ENCODE measurements at regions not wholly inside any gene's neighbourhood (a gene's known extent, or its start where the extent isn't known, plus 50 kb on each side); places are given as distances from the start of the nearest gene placed in this dataset.

DNA sequence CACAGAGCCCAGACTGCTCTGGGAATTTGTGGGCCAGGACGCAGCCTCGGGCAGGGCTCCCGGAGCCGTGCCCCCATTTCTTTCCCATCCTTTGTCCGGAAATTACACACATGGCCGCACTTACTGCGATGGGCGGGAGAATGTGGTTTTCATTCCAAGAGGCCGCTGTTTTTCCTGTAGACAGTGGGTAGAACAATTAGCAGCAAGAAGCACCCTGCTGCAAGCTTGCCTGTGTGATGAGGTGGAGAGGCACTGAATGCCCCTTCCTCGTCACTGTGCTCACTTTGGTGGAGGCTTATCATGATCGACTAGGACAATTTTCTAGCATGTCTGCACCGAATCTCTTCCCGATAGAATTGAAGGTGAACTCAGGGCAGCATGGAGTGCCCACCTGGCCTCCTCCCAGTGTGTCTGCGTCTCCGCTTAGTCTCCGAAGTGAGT lies 102.8 kb downstream of the DACT2 start:
- H3K27me3 Mint-ChIP-seq (ENCODE audit: insufficient read depth, unreplicated experiment) = no peaks in the 10 kb centered on the region
- Histone ChIP-seq H3K9me3 (no peaks in the 10 kb centered on the region), H3K4me1 (no peaks in the 10 kb centered on the region), H3K4me3 (ENCODE audit: low read depth, low read length) (no peak overlapping the region), H3K27me3 (replicated peaks; ENCODE audit: control insufficient read depth, insufficient read depth, low read length) (no peaks in the 10 kb centered on the region; the same call in 1 of the 2 replicates), H3K36me3 (ENCODE audit: control insufficient read depth, insufficient read depth, low read length) (no peaks in the 10 kb centered on the region)
- no peaks in the 10 kb centered on the region for H3K36me3 Mint-ChIP-seq (ENCODE audit: insufficient read depth, unreplicated experiment)
- intact Hi-C loops (cut with micrococcal nuclease; ENCODE audit: unreplicated experiment) = no loop called here
- no TSS peak for BruUV-seq (replicated peaks)
- no peaks in the 10 kb centered on the region for H3K4me1 Mint-ChIP-seq (ENCODE audit: low read depth, unreplicated experiment)
- H3K27ac Mint-ChIP-seq (ENCODE audit: unreplicated experiment) = no peak overlapping the region
- no peaks in the 10 kb centered on the region for H3K9me3 Mint-ChIP-seq (ENCODE audit: unreplicated experiment)
- CTCF ChIA-PET = no interaction called here
- TF ChIP-seq, protein P1, sequence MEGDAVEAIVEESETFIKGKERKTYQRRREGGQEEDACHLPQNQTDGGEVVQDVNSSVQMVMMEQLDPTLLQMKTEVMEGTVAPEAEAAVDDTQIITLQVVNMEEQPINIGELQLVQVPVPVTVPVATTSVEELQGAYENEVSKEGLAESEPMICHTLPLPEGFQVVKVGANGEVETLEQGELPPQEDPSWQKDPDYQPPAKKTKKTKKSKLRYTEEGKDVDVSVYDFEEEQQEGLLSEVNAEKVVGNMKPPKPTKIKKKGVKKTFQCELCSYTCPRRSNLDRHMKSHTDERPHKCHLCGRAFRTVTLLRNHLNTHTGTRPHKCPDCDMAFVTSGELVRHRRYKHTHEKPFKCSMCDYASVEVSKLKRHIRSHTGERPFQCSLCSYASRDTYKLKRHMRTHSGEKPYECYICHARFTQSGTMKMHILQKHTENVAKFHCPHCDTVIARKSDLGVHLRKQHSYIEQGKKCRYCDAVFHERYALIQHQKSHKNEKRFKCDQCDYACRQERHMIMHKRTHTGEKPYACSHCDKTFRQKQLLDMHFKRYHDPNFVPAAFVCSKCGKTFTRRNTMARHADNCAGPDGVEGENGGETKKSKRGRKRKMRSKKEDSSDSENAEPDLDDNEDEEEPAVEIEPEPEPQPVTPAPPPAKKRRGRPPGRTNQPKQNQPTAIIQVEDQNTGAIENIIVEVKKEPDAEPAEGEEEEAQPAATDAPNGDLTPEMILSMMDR (IDR thresholded peaks at IDR 0.05; ENCODE audit: insufficient read depth in 1 of 2, low read depth in 1 of 2, low read length in 1 of 2, severe bottlenecking in 1 of 2, unreplicated experiment in 1 of 2) = no peak
- POLR2A ChIA-PET = no interaction called here
- H3K4me3 Mint-ChIP-seq (ENCODE audit: unreplicated experiment) = no peak overlapping the region
- no peak for DNase-seq

- no peaks in the 10 kb centered on the region for H3K4me1 Mint-ChIP-seq (ENCODE audit: low read depth, unreplicated experiment)
- H3K27ac Mint-ChIP-seq (ENCODE audit: unreplicated experiment) = no peak overlapping the region
- H3K4me3 Mint-ChIP-seq (ENCODE audit: unreplicated experiment) = no peak overlapping the region
- TF ChIP-seq, protein P1 (IDR thresholded peaks at IDR 0.05; ENCODE audit: insufficient read depth in 1 of 2, low read depth in 1 of 2, low read length in 1 of 2, severe bottlenecking in 1 of 2, unreplicated experiment in 1 of 2) = no peak
- H3K27me3 ChIP-seq (replicated peaks; ENCODE audit: control insufficient read depth, insufficient read depth, low read length) = no peaks in the 10 kb centered on the region
- H3K9me3 ChIP-seq = no peaks in the 10 kb centered on the region
- H3K4me1 ChIP-seq = no peaks in the 10 kb centered on the region
- BruUV-seq (replicated peaks) = no TSS peak
- intact Hi-C loops (cut with micrococcal nuclease; ENCODE audit: unreplicated experiment) = no loop called here
- CTCF ChIA-PET = no interaction called here
- no peaks in the 10 kb centered on the region for H3K36me3 ChIP-seq (ENCODE audit: control insufficient read depth, insufficient read depth, low read length)
- no peaks in the 10 kb centered on the region for H3K27me3 Mint-ChIP-seq (ENCODE audit: insufficient read depth, unreplicated experiment)
- H3K36me3 Mint-ChIP-seq (ENCODE audit: insufficient read depth, unreplicated experiment) = no peaks in the 10 kb centered on the region
- DNase-seq = no peak
- no peaks in the 10 kb centered on the region for H3K9me3 Mint-ChIP-seq (ENCODE audit: unreplicated experiment)
- no peak overlapping the region for H3K4me3 ChIP-seq (ENCODE audit: low read depth, low read length)
- POLR2A ChIA-PET = no interaction called here
Measured at GRCh38 chr6:168216117-168216516, 103.5 kb downstream of the DACT2 start.

DNA sequence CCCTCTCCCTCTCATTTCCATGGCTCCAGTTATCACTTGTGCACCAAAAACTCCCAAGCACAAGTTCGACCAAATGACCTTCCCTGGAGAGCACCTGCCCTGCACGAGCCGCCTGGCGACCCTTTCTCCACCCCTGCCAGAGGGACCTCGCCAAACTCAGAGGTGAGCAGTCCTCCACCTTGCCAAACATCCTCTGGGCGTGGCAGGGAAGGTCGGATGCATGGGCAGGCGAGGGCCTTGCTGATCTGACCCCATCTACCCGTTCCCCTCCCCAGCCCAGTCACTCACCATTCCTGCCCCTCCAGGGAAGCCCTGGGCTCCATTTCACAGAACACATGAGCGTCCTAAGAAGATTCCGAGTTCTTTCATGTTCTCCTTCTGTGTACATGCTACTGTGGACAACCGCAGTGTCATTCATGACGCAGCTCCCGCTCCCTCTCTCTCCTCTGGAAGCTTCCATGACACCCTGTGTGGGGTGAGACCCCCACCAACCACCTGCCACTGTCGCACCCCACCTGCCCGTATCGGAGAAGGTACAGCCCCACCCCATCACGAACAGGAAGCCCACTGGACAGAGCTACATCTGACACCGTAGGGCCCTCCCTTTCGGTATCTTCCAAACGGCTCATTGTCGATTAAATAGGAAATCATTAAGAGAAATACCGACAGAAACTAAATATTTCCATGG lies 104.3 kb downstream of the DACT2 start:
- H3K27me3 ChIP-seq (replicated peaks; ENCODE audit: control insufficient read depth, insufficient read depth, low read length) = no peaks in the 10 kb centered on the region
- ChIA-PET CTCF (no interaction called here), POLR2A (no interaction called here)
- Mint-ChIP-seq H3K36me3 (ENCODE audit: insufficient read depth, unreplicated experiment) (no peaks in the 10 kb centered on the region), H3K9me3 (ENCODE audit: unreplicated experiment) (no peaks in the 10 kb centered on the region), H3K4me1 (ENCODE audit: low read depth, unreplicated experiment) (no peaks in the 10 kb centered on the region), H3K4me3 (ENCODE audit: unreplicated experiment) (no peak overlapping the region), H3K27ac (ENCODE audit: unreplicated experiment) (no peak overlapping the region), H3K27me3 (ENCODE audit: insufficient read depth, unreplicated experiment) (no peaks in the 10 kb centered on the region)
- no TSS peak for BruUV-seq (replicated peaks)
- intact Hi-C loops (cut with micrococcal nuclease; ENCODE audit: unreplicated experiment) = no loop called here
- H3K4me3 ChIP-seq (ENCODE audit: low read depth, low read length) = no peak overlapping the region
- no peaks in the 10 kb centered on the region for H3K9me3 ChIP-seq
- TF ChIP-seq, protein P1 (IDR thresholded peaks at IDR 0.05; ENCODE audit: insufficient read depth in 1 of 2, low read depth in 1 of 2, low read length in 1 of 2, severe bottlenecking in 1 of 2, unreplicated experiment in 1 of 2) = no peak
- no peaks in the 10 kb centered on the region for H3K4me1 ChIP-seq
- DNase-seq = no peak
- no peaks in the 10 kb centered on the region for H3K36me3 ChIP-seq (ENCODE audit: control insufficient read depth, insufficient read depth, low read length)

Measured in Caco-2 (cell line).